Natural killer cell treated with Interleukin-12 subunit alpha and Interleukin-12 subunit beta and Interleukin-15 and Interleukin-18, amount 100 ng/mL, for 72 hours (primary cell): ENCODE measurements at regions not wholly inside any gene's neighbourhood (a gene's known extent, or its start where the extent isn't known, plus 50 kb on each side); places are given as distances from the start of the nearest gene placed in this dataset.
A peak's percentile ranks its signal among the peaks of the same experiment; 100 is the strongest.

Source experiments
- ATAC-seq, 2 donors: fragments of 150-1000 bp; cut with Tn5 transposase in 1 of 2; sonication (Bioruptor Pico), chemical (Tn5 transposase) in 1 of 2; 2 replicates each; pipeline ENCODE4 v1.10.0; 2021
- DNase-seq: peaks from one replicate; pipeline ENCODE4 v3.0.0; 2022; ENCODE audit warnings: low spot score
- H3K27ac Mint-ChIP-seq, 2 donors: 1 replicate in 1 of 2; 2 replicates in 1 of 2; pipeline ENCODE4 v1.8.0; 2022; ENCODE audit warnings: mixed read lengths in 2 of 2, mild to moderate bottlenecking in 1 of 2, moderate library complexity in 1 of 2
- H3K27me3 Mint-ChIP-seq, 2 donors: 1 replicate in 1 of 2; 2 replicates in 1 of 2; pipeline ENCODE4 v1.8.0; 2022; ENCODE audit warnings: mixed read lengths in 2 of 2
- H3K36me3 Mint-ChIP-seq: one replicate; pipeline ENCODE4 v1.8.0; 2022; ENCODE audit warnings: mixed read lengths
- H3K4me1 Mint-ChIP-seq, 2 donors: 1 replicate in 1 of 2; 2 replicates in 1 of 2; pipeline ENCODE4 v1.8.0; 2022; ENCODE audit warnings: low read depth in 2 of 2, mixed read lengths in 2 of 2, mild to moderate bottlenecking in 1 of 2
- H3K4me3 Mint-ChIP-seq: one replicate; pipeline ENCODE4 v1.8.0; 2022; ENCODE audit warnings: mixed read lengths
- H3K9me3 Mint-ChIP-seq: 2 replicates; pipeline ENCODE4 v1.8.0; 2022; ENCODE audit warnings: mixed read lengths

- Mint-ChIP-seq H3K9me3 (no peaks in the 10 kb centered on the region), H3K27ac (no peak overlapping the region), H3K36me3 (no peaks in the 10 kb centered on the region), H3K27me3 (no peaks in the 10 kb centered on the region), H3K4me1 (no peaks in the 10 kb centered on the region), H3K4me3 (no peak overlapping the region)
- ATAC-seq: no peak
- no peak for DNase-seq
Observed at GRCh38 chrX:63993936-63994335, 208.9 kb upstream of the ARHGEF9 start.

- peaks cover 7% of the 10 kb centered on the region for H3K36me3 Mint-ChIP-seq
- peaks cover 3% of the 10 kb centered on the region for H3K9me3 Mint-ChIP-seq
- H3K4me3 Mint-ChIP-seq: no peak overlapping the region
- H3K27ac Mint-ChIP-seq: no peak overlapping the region
- H3K27me3 Mint-ChIP-seq: peaks cover 0 to 2% of the 10 kb centered on the region in 2 donors
- no peak for DNase-seq
- ATAC-seq: no peak
- no peaks in the 10 kb centered on the region for H3K4me1 Mint-ChIP-seq
Observed at GRCh38 chrX:63985906-63986305, 200.9 kb upstream of the ARHGEF9 start.

DNA sequence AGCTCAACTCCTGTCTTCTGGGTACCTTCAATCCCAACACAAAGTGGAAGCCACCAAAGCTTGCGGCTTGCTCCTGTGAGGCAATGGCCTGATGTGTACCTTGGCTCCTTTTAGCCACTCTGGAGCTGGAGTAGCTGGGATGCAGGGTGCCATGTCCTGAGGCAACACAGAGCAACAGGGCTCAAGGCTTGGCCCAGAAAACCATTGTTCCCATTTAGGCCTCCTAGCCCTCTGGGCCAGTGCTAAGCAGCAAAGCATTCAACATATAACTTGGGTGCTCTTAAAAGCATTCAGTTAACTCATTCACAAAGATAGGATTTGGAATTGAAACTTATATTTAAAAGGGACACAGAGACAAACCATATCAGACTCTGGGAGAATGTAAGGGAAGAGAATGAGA lies 194.5 kb upstream of the ARHGEF9 start:
- H3K27ac Mint-ChIP-seq: no peak overlapping the region
- no peaks in the 10 kb centered on the region for H3K36me3 Mint-ChIP-seq
- DNase-seq: no peak
- H3K4me3 Mint-ChIP-seq: no peak overlapping the region
- no peaks in the 10 kb centered on the region for H3K4me1 Mint-ChIP-seq
- peaks cover 0 to 2% of the 10 kb centered on the region in 2 donors for H3K27me3 Mint-ChIP-seq
- H3K9me3 Mint-ChIP-seq: peaks cover 7% of the 10 kb centered on the region
- no peak for ATAC-seq

- Mint-ChIP-seq H3K4me3 (no peak overlapping the region), H3K27ac (no peak overlapping the region), H3K27me3 (peaks cover 0 to 10% of the 10 kb centered on the region in 2 donors), H3K4me1 (no peaks in the 10 kb centered on the region), H3K9me3 (peaks cover 10% of the 10 kb centered on the region), H3K36me3 (peaks cover 5% of the 10 kb centered on the region)
- no peak for ATAC-seq
- DNase-seq: no peak
Observed at GRCh38 chrX:63967551-63967950, 182.5 kb upstream of the ARHGEF9 start.

DNA sequence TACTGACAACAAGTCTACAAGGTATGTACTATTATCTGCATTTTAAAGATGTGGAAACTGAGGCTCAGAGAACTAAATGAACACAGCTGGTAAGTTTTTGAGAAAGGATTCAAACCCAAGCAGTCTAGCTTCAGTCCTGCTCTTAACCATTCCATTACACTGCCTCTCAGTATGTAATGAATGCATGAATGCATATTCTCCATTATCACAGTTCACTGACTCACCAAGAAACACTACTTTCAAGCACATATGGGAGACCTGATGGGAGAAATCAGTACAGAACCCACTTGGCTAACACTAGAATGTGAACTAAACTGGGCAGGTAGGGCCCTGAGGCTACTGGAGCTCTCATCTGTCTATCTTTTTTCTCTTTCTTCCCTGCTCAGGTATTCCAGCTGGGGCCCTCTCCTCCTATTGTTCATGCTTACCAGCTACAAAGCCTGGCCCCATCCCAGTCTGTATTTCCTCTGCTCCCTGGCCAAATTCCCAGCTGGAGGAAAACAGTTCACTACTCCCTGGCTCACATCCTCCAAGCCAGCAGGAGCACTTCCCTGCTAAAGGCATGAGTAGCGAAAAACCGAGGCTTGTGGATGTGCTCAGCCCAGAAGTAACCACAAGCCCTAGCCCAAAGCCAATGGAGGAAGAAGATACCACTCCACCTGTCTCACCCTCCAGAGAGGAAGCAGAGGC lies 178.2 kb upstream of the ARHGEF9 start:
- ATAC-seq: no peak
- DNase-seq: no peak
- Mint-ChIP-seq H3K4me1 (no peaks in the 10 kb centered on the region), H3K9me3 (peaks cover 10% of the 10 kb centered on the region), H3K27me3 (peaks cover 0 to 10% of the 10 kb centered on the region in 2 donors), H3K36me3 (peaks cover 5% of the 10 kb centered on the region), H3K4me3 (no peak overlapping the region), H3K27ac (no peak overlapping the region)

DNA sequence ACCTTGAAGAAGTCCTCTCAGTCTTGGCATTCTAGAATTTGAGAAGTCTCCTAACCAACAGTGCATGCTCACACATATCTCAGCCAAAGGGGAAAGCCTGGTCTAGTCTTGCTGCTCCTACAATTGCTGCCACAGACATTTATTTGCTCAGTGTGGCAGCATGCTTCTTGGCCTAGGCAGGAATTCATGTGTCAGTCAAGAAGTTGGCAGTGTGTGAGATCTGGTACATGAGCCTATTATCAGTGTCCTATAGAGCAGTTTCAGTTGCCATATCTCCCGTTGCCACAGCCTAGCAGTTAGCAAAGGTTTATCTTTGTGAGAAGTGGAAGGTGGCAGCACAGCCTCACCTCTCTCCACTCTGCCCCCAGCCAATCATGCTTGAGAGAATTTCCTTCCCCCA lies 176.9 kb upstream of the ARHGEF9 start:
- Mint-ChIP-seq H3K4me3 (no peak overlapping the region), H3K9me3 (peaks cover 9% of the 10 kb centered on the region), H3K4me1 (no peaks in the 10 kb centered on the region), H3K27me3 (peaks cover 0 to 7% of the 10 kb centered on the region in 2 donors), H3K36me3 (peaks cover 5% of the 10 kb centered on the region), H3K27ac (no peak overlapping the region)
- no peak for DNase-seq
- no peak for ATAC-seq

- no peak for ATAC-seq
- no peak overlapping the region for H3K4me3 Mint-ChIP-seq
- no peaks in the 10 kb centered on the region for H3K4me1 Mint-ChIP-seq
- no peaks in the 10 kb centered on the region for H3K36me3 Mint-ChIP-seq
- no peak for DNase-seq
- H3K27ac Mint-ChIP-seq: no peak overlapping the region
- H3K27me3 Mint-ChIP-seq: no peaks in the 10 kb centered on the region
- H3K9me3 Mint-ChIP-seq: peaks cover 3% of the 10 kb centered on the region
Observed at GRCh38 chrX:63959975-63960374, 175.0 kb upstream of the ARHGEF9 start.

DNA sequence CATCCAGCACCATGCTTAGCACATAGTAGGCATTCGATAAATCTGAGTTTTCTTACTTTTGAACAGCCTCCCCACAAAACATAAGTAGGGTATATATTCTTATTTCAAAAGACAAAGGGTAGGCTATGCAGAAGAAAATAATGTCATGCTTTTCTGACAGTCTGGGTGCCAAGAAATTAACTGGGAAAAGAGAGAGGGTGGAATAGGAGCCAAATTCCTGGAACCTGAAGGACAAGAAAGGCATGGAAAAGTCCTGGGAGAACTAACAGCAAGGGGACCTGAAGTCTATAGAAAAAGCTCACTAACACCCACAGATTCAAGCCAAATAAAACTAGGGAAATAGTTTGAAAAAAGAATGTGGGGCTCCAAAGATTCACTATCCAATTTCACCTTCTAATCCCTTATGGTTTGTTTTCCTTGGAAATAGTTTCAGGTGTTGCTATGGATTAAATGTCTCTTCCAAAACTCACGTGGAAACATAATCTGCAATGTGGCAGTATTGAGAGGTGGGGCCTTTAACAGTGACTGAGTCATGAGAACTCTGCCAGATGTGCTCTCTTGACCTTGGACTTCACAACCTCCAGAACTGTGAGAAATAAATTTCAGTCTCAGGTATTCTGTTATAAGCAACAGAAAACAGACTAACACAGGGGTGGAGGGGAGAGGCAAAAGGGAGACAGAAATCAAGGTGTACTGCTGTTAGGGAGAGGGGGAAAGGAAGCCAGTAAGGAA lies 173.3 kb upstream of the ARHGEF9 start:
- Mint-ChIP-seq H3K36me3 (peaks cover 4% of the 10 kb centered on the region), H3K9me3 (peaks cover 5% of the 10 kb centered on the region), H3K27me3 (peaks cover 0 to under 1% of the 10 kb centered on the region in 2 donors), H3K4me3 (no peak overlapping the region), H3K27ac (no peak overlapping the region), H3K4me1 (no peaks in the 10 kb centered on the region)
- ATAC-seq (no peak), DNase-seq (no peak)

GRCh38 chrX:63935835-63936234 lies 150.8 kb upstream of the ARHGEF9 start:
- H3K4me3 Mint-ChIP-seq: no peak overlapping the region
- H3K36me3 Mint-ChIP-seq: peaks cover 7% of the 10 kb centered on the region
- H3K9me3 Mint-ChIP-seq: peaks cover 7% of the 10 kb centered on the region
- no peak for ATAC-seq
- DNase-seq: no peak
- no peaks in the 10 kb centered on the region for H3K4me1 Mint-ChIP-seq
- peaks cover 0 to 9% of the 10 kb centered on the region in 2 donors for H3K27me3 Mint-ChIP-seq
- no peak overlapping the region for H3K27ac Mint-ChIP-seq

DNA sequence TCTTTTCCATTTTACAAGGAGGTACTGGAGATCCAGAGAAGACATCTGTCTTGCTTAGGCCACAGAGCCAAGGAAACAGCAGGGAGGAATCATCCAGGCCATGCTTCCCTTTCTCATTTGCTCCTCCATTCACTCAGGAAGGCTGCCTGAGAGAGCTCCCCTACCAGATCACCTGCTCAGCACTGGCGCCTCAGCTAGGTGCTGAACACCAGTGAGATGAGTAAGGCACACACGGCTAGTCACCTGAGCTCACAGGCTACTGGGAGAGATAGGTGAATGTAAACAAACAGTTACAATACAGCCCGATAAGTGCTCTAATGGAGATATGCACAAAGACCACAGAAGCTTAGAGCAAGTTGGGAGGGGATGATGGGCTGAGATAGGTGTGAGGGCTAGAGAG lies 149.8 kb upstream of the ARHGEF9 start:
- no peak for DNase-seq
- Mint-ChIP-seq H3K9me3 (peaks cover 10% of the 10 kb centered on the region), H3K27ac (no peak overlapping the region), H3K4me3 (no peak overlapping the region), H3K36me3 (peaks cover 7% of the 10 kb centered on the region), H3K4me1 (no peaks in the 10 kb centered on the region), H3K27me3 (peaks cover 0 to 9% of the 10 kb centered on the region in 2 donors)
- ATAC-seq: no peak

DNA sequence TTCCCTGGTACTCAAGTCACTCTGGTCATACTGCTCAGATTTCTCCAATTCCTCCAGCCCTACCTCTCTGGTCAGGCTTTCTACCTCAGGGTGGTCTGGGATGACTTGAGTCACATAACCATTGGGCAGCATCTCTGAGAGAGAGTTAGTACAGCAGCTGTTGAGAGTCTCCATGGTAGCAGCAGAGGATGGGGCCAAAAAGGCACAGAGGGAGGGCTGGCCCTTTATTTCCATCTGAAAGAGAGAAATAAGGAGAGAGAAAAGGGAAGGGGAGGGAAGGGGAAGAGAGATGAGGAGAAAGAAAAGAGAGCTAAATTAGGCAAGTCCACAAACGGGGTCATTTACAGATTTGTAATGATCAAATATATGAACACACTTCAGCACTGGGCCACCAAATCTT lies 149.1 kb upstream of the ARHGEF9 start:
- H3K4me1 Mint-ChIP-seq: no peaks in the 10 kb centered on the region
- peaks cover 10% of the 10 kb centered on the region for H3K9me3 Mint-ChIP-seq
- H3K27me3 Mint-ChIP-seq: peaks cover 0 to 9% of the 10 kb centered on the region in 2 donors
- DNase-seq (no peak), ATAC-seq (no peak)
- no peak overlapping the region for H3K27ac Mint-ChIP-seq
- H3K4me3 Mint-ChIP-seq: no peak overlapping the region
- H3K36me3 Mint-ChIP-seq: peaks cover 7% of the 10 kb centered on the region

- Mint-ChIP-seq H3K36me3 (peaks cover 1% of the 10 kb centered on the region), H3K9me3 (peaks cover 6% of the 10 kb centered on the region), H3K27ac (no peak overlapping the region), H3K4me3 (no peak overlapping the region), H3K27me3 (peaks cover 0 to 9% of the 10 kb centered on the region in 2 donors), H3K4me1 (no peaks in the 10 kb centered on the region)
- peak in 1 of 2 donors; percentile 15 for ATAC-seq
- no peak for DNase-seq
Observed at GRCh38 chrX:63932907-63933306, 147.9 kb upstream of the ARHGEF9 start.

DNA sequence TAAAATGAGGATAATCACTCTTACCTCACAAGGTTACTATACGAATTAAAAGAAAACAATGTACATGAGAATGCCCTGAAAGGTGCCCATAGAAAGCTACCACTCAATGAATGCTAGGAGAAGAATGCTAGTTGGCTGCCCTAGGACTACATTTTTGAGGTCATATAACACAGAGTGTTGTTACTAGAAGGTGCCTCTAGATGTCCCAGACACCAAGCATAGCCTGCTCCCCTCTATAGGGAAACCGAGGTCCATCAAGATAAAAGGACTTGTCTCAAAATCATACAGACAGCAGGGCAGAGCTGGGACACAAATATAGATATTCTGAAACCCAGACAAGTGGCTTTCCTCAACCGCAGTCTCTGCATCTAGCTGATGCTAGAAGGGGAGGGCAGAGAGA lies 147.0 kb upstream of the ARHGEF9 start:
- ATAC-seq (no peak), DNase-seq (no peak)
- peaks cover 0 to 9% of the 10 kb centered on the region in 2 donors for H3K27me3 Mint-ChIP-seq
- peaks cover 6% of the 10 kb centered on the region for H3K9me3 Mint-ChIP-seq
- no peak overlapping the region for H3K4me3 Mint-ChIP-seq
- H3K4me1 Mint-ChIP-seq: no peaks in the 10 kb centered on the region
- no peaks in the 10 kb centered on the region for H3K36me3 Mint-ChIP-seq
- no peak overlapping the region for H3K27ac Mint-ChIP-seq

DNA sequence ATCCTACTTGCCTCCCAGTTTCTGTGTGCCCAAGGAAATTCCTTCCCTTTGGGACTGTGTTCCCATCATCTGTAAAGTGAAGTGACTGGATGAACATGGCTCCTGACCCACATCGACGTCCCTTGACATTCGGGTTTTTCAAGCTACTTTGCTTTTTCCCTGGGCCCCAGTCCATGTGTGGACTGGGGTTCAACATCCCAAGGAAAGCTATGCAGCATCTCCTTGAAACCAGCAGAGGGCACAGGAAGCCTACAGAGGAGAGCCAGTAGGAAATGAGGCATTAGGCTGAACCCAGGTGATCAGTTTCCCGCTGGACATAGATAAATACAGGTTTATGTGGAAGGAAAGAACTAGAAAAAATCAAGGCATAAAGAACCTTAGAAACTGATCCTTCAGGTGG lies 145.1 kb upstream of the ARHGEF9 start:
- ATAC-seq: no peak
- H3K27ac Mint-ChIP-seq: no peak overlapping the region
- H3K4me3 Mint-ChIP-seq: no peak overlapping the region
- H3K27me3 Mint-ChIP-seq: peaks cover 0 to 9% of the 10 kb centered on the region in 2 donors
- no peaks in the 10 kb centered on the region for H3K36me3 Mint-ChIP-seq
- no peaks in the 10 kb centered on the region for H3K4me1 Mint-ChIP-seq
- DNase-seq: no peak
- peaks cover 3% of the 10 kb centered on the region for H3K9me3 Mint-ChIP-seq
